ENCODE measurements at regions not wholly inside any gene's neighbourhood (a gene's known extent, or its start where the extent isn't known, plus 50 kb on each side); places are given as distances from the start of the nearest gene placed in this dataset.
"Not testable (repeated sequence)": the region's sequence is repeated elsewhere in the genome, so short reads cannot be mapped to it uniquely, and the experiment has no call there.

GRCh38 chr13:75993241-75993640 lies 357.1 kb downstream of the LMO7 start:
- DNase-seq = no peak

DNA sequence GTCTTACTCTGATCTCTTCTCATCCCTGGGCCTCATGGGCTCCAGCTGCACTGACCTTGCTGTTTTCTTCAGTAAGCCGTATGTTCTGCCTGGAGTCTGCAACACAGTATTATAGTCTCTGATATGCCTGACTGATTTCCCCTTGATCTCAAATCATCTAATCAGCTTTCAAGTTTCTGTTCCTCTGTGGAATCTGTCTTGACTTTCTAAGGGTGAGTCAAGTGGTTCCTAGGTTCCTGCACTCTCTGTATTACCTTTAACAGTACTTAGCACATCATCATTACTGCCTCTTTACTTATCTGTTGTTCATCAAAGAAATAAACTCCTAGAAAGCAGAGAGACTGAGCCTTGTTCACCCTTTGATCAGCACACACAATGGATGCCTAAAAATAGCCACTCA lies 350.7 kb downstream of the LMO7 start:
- DNase-seq = no peak

GRCh38 chr13:75985132-75985531 lies 349.0 kb downstream of the LMO7 start:
- DNase-seq = no peak

DNA sequence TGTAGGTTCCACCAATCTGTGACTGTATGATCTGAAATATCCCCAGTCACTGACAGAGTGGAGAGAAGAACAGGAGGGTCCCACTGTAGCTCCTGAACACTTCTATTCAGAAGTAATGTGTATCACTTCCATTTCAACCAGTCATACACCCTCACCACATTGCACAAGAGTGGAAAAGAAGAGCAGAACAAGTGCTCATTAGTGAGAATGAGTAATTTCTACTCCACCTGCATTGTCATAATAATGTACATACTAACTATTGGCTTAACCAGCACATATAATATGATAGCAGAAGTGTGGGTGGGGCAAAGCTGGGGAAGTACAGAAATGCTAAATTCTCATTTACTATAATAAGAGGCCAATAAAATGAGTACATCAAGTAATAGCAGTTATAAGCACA lies 342.7 kb downstream of the LMO7 start:
- DNase-seq = no peak

- no peak for DNase-seq
These were observed 332.1 kb downstream of the LMO7 start for GRCh38 chr13:75968103-75968838.

DNA sequence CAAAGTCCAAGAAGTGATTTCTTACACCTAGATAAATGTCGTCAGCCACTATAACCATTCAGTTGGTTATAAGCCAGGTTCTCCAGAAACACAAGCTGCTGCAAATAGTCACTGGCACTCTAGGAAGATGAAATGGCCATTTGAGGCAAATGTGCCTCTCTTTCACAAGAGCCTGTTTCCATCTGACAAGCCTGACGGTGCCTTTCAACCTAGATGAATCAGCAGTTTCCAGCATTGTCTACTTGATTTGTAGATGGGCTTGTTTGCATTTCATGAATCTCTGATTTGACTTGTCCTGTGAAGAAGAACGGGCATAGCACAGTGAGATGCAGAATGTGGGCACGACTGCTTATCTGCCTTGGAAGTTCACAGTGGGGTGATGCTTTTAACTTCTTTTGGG lies 327.2 kb downstream of the LMO7 start:
- peak; percentile 2 to 42 for DNase-seq

GRCh38 chr13:75961911-75962310 lies 325.8 kb downstream of the LMO7 start:
- no peak for DNase-seq

DNA sequence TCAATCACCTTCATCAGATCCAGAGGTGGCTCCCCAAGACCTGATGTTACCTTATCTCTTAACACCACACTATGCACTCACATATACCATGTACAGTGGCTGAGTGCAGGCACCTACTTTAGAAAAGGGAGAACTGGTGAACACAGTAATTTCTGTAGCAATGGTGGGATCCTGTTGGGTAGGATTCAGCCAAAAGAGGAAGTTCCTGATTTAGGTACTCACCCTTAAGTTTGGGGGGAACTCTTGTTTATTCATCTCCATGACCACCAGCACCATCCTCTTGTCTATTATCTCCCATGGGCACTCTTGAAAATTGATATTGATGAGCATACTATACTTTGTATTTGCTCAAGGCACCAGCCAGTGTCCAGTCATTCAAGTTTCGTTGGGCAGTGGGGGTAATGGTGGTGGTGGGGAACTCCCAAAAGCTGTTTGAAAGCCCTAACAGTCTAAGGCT lies 324.4 kb downstream of the LMO7 start:
- DNase-seq = no peak

GRCh38 chr13:75959861-75960481 lies 323.8 kb downstream of the LMO7 start:
- DNase-seq = peak; percentile 33 to 55

DNA sequence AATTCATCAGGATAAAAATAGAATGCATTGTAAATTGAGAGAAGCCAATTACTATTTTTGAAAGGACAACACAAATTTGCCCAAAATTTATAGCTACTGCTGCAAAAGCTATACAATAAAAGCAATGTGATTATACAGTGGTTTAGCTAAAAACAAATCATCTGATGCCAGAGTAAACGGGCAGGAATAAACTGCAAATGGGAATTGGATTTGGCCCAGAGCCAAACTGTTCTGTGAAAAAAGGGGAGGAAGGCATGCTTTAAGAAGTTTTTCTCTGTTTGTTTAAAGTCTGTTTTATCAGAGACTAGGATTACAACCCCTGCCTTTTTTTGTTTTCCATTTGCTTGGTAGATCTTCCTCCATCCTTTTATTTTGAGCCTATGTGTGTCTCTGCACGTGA lies 317.5 kb downstream of the LMO7 start:
- not testable (repeated sequence) for DNase-seq

- no peak for DNase-seq
These were observed 311.3 kb downstream of the LMO7 start for GRCh38 chr13:75947448-75947847.

DNA sequence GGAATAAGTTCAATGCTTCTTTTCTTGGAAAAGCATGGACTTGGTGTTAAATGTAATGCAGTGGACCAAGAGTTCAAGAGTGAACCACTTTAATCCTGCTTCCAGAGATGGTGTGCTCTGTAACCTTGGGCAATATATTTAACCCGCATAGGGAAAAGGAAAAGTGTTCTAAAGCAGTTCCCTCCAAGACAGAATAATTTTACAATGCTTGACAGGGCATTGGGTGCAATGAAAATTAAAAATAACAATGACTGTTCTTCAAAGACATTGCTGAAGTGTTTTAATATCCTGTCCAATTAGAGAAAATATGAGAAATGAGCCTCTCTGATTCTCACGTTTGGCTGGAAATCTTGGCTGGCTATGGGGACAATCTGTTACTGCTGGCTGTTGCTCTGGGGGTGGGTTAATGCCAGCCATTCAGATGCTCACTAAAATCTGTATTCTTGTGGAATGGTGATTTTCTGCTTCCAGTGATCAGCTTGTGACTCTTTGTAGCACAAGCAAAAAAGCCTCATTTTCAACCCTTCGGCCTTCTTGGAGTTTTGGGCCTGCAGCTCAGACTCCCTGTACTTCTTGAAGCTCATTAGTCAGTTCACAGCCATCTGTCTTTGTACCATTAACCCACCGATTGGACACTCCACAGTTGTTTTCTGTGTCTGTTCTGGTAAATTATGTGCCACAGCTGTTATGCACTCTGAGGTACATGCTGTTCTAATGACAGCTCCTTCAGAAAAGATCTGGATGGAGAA lies 310.6 kb downstream of the LMO7 start:
- no peak for DNase-seq

DNA sequence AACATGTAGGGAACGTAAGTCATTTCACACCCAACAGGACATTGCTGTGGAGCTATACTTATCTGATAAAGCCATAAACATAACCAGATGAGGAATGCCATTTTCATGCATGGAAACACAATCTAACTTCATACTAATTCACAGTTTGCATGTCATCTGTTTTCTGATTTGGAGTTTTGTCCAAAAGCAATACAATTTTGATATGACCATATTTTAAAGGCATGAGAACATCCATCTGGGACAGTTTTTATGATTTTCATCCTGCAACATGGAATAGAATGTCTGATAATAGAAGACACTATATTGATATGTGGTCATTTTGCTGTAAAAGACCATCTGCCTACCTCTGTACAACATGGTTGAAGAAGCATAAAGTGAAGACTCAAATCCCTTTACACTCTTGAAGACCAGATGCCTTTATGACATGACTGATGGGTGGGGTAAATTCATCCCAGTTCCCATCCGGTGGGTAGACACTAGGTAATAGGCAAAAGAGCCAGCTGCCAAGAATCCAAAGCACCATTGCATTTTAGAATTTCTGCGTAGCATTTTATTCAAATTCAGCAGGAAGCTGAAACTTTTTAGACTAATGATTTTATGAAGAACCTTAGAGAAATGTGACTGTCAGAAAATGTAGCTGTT lies 309.8 kb downstream of the LMO7 start:
- DNase-seq = no peak

- DNase-seq = no peak
These were observed 302.9 kb downstream of the LMO7 start for GRCh38 chr13:75938811-75939560.

DNA sequence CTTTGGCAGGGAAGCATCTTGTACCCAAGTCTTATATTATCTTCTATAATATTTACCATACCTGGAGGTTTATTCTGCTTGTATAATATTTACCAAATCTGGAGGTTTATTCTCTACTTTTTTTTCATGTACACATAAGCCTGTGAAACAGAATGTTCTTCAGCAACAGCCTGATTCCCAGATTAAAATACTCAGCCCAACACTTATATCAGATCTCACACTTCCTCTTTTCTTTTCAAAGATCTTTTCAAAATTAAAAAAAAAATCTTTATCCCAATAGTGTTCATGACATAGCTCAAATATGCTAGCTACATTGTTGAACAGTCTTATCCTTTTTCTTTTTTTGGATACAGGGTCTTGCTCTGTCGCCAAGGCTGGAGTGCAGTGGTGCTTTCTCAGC lies 300.7 kb downstream of the LMO7 start:
- DNase-seq = no peak

GRCh38 chr13:75935805-75936204 lies 299.7 kb downstream of the LMO7 start:
- DNase-seq = no peak

- DNase-seq = no peak
These were observed 298.8 kb downstream of the LMO7 start for GRCh38 chr13:75934889-75935288.

GRCh38 chr13:75932636-75933035 lies 296.5 kb downstream of the LMO7 start:
- DNase-seq = no peak

GRCh38 chr13:75931116-75931515 lies 295.0 kb downstream of the LMO7 start:
- DNase-seq = no peak

- no peak for DNase-seq
These were observed 292.9 kb downstream of the LMO7 start for GRCh38 chr13:75929076-75929475.

- no peak for DNase-seq
These were observed 291.1 kb downstream of the LMO7 start for GRCh38 chr13:75927183-75927669.

- no peak for DNase-seq
These were observed 284.4 kb downstream of the LMO7 start for GRCh38 chr13:75920536-75920935.

Measured in SHP77 (cell line).